ENCODE measurements at regions not wholly inside any gene's neighbourhood (a gene's known extent, or its start where the extent isn't known, plus 50 kb on each side); places are given as distances from the start of the nearest gene placed in this dataset.

DNA sequence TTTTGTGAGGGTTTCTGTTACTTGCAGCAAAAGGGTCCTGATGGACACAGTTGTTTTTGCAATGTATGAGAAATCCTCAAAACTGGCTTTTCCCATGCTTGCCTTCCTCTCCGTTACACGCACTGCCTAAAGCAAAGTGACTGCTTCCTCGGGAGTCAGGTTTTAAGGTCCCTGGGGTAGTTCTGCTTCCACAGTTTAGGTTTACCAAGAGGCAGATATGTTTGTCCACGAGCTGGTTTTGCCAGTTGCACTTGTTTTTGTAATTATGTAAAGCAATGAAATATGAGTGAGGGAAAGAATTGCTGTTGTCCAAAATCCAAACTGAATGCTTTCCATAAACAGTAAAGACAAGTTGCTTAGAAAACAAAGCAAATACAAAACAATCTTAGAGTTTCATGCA, 290.7 kb upstream of the AMIGO2 start:
- TF ChIP-seq, protein P1, sequence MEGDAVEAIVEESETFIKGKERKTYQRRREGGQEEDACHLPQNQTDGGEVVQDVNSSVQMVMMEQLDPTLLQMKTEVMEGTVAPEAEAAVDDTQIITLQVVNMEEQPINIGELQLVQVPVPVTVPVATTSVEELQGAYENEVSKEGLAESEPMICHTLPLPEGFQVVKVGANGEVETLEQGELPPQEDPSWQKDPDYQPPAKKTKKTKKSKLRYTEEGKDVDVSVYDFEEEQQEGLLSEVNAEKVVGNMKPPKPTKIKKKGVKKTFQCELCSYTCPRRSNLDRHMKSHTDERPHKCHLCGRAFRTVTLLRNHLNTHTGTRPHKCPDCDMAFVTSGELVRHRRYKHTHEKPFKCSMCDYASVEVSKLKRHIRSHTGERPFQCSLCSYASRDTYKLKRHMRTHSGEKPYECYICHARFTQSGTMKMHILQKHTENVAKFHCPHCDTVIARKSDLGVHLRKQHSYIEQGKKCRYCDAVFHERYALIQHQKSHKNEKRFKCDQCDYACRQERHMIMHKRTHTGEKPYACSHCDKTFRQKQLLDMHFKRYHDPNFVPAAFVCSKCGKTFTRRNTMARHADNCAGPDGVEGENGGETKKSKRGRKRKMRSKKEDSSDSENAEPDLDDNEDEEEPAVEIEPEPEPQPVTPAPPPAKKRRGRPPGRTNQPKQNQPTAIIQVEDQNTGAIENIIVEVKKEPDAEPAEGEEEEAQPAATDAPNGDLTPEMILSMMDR (IDR thresholded peaks at IDR 0.05): no peak
- no peak for TF ChIP-seq POLR2A (IDR thresholded peaks at IDR 0.05)
